DND-41 (cell line): ENCODE measurements at regions not wholly inside any gene's neighbourhood (a gene's known extent, or its start where the extent isn't known, plus 50 kb on each side); places are given as distances from the start of the nearest gene placed in this dataset.

Source experiments
- ATAC-seq: fragments of 200-7000 bp; cut with Tn5 transposase; 3 replicates; pipeline ENCODE4 v1.9.1; 2021; ENCODE audit warnings: low read depth; ENCODE audit not compliant: insufficient read depth
- DNase-seq: peaks from one replicate; pipeline ENCODE4 v3.0.0-alpha.2; 2020
- H2AFZ ChIP-seq: 2 replicates; pipeline ENCODE4 v1.6.0; 2012; ENCODE audit warnings: low read depth, low read length
- H3K27ac ChIP-seq: 2 replicates; pipeline ENCODE4 v1.5.1; 2012; ENCODE audit warnings: low read length, inconsistent platforms
- H3K27me3 ChIP-seq: fragments of 200-600 bp; sonication (generic); 2 replicates; pipeline ENCODE4 v1.6.0; 2012; ENCODE audit warnings: low read length, mild to moderate bottlenecking, inconsistent platforms; ENCODE audit not compliant: insufficient read depth, poor library complexity
- H3K36me3 ChIP-seq: 2 replicates; pipeline ENCODE4 v1.5.1; 2012; ENCODE audit warnings: low read length, inconsistent platforms; ENCODE audit not compliant: insufficient read depth
- H3K4me1 ChIP-seq: 2 replicates; pipeline ENCODE4 v1.5.1; 2012; ENCODE audit warnings: mild to moderate bottlenecking, low read length; ENCODE audit not compliant: insufficient read depth
- H3K4me2 ChIP-seq: 2 replicates; pipeline ENCODE4 v1.6.0; 2012; ENCODE audit warnings: mild to moderate bottlenecking, moderate library complexity, low read length, inconsistent platforms; ENCODE audit not compliant: insufficient read depth
- H3K4me3 ChIP-seq, 2 experiments: fragments of 200-600 bp in 1 of 2; shearing (Covaris generic) in 1 of 2; 2 replicates each; pipeline ENCODE4 v1.5.1; 2012 to 2016; ENCODE audit warnings: inconsistent platforms in 2 of 2, low read length in 2 of 2, mild to moderate bottlenecking in 2 of 2, low read depth in 1 of 2, moderate library complexity in 1 of 2
- H3K79me2 ChIP-seq: 2 replicates; pipeline ENCODE4 v1.6.0; 2012; ENCODE audit warnings: low read length, inconsistent platforms; ENCODE audit not compliant: insufficient read depth
- H3K9ac ChIP-seq: 2 replicates; pipeline ENCODE4 v1.6.0; 2012; ENCODE audit warnings: low read depth, mild to moderate bottlenecking, inconsistent platforms, low read length, moderate library complexity
- H3K9me3 ChIP-seq: 2 replicates; pipeline ENCODE4 v1.5.1; 2012; ENCODE audit warnings: low read length, moderate library complexity, mild to moderate bottlenecking, inconsistent platforms; ENCODE audit not compliant: insufficient read depth, severe bottlenecking
- H4K20me1 ChIP-seq: 2 replicates; pipeline ENCODE4 v1.6.0; 2012; ENCODE audit warnings: low read length; ENCODE audit not compliant: insufficient read depth
- EZH2 ChIP-seq: IDR thresholded peaks from 3 replicates; pipeline ENCODE4 v1.6.1; 2012; ENCODE audit warnings: borderline replicate concordance, low read depth, mild to moderate bottlenecking, moderate library complexity, low read length, inconsistent platforms; ENCODE audit not compliant: severe bottlenecking
- TF ChIP-seq, protein P1 (sequence below): IDR thresholded peaks from 2 replicates; pipeline ENCODE4 v1.5.1; 2012; ENCODE audit warnings: borderline replicate concordance, low read length, moderate library complexity, mild to moderate bottlenecking; ENCODE audit not compliant: poor library complexity, severe bottlenecking; ENCODE audit errors: extremely low read depth

DNA sequence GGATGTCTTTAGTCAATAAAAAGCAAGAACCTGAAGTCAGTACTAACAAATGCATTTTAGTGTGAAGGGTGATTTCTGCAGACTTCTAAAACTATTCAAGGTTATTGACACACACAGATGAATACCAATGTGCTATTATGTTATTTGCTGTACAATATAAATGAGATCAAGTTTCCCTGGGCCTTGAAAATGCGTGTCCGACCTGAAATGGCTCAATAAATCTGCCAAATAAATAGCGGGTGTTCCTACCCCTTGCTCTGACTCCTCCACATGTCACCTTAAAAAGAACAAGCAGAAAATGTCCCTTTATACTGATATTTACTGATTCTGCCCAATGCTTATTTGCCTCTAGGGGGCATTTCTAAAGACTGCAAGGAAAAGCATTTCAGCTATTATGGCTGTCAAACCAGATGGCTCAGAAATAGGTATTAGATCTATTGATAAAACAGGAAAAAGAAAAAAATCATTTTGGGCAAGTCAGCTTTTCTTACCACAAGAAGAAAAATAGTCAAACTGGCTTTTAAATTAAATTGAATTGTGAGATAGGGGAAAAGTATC lies 367.3 kb upstream of the KITLG start:
- Histone ChIP-seq H3K27me3 (peaks cover 7% of the 10 kb centered on the region), H4K20me1 (no peaks in the 10 kb centered on the region), H3K4me3 (no peak overlapping the region), H3K9ac (no peak overlapping the region), H3K4me1 (no peaks in the 10 kb centered on the region), H3K27ac (no peak overlapping the region), H3K79me2 (no peaks in the 10 kb centered on the region), H3K9me3 (no peaks in the 10 kb centered on the region), H2AFZ (no peak overlapping the region), H3K4me2 (no peak overlapping the region), H3K36me3 (no peaks in the 10 kb centered on the region)
- no peak for TF ChIP-seq EZH2
- TF ChIP-seq, protein P1, sequence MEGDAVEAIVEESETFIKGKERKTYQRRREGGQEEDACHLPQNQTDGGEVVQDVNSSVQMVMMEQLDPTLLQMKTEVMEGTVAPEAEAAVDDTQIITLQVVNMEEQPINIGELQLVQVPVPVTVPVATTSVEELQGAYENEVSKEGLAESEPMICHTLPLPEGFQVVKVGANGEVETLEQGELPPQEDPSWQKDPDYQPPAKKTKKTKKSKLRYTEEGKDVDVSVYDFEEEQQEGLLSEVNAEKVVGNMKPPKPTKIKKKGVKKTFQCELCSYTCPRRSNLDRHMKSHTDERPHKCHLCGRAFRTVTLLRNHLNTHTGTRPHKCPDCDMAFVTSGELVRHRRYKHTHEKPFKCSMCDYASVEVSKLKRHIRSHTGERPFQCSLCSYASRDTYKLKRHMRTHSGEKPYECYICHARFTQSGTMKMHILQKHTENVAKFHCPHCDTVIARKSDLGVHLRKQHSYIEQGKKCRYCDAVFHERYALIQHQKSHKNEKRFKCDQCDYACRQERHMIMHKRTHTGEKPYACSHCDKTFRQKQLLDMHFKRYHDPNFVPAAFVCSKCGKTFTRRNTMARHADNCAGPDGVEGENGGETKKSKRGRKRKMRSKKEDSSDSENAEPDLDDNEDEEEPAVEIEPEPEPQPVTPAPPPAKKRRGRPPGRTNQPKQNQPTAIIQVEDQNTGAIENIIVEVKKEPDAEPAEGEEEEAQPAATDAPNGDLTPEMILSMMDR = no peak
- ATAC-seq (no peak), DNase-seq (no peak)

DNA sequence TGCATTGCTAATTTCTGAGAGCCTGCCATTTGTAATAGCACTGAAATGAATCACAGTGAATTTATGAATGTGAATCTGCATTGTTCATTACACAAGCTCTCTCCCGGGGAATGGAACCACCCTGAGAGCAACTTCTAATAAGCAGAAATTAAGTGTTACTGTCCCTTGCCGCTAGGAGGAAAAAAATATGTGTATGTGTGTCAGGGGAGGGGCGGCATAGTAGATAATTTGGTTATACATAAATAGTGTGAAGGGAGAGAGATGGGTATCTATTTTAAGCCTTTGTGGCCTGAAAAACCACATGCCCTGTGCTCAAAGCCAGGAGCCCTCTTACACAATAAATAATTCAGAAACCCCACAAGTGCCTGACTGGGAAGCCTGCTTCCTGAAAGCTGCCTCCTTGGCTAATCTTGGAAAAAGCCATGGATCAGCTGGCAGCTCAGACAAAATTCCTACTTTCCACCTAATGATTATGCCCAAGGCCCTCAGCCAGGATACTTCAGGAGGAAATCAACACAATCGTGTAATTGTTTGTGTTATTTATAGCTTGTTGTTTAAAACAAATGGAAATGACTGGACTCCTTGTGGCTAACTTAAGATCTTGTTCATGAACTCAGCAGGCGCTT lies 366.2 kb upstream of the KITLG start:
- H3K4me1 ChIP-seq = no peaks in the 10 kb centered on the region
- H3K36me3 ChIP-seq = no peaks in the 10 kb centered on the region
- no peak overlapping the region for H3K27ac ChIP-seq
- H2AFZ ChIP-seq = no peak overlapping the region
- H3K79me2 ChIP-seq = no peaks in the 10 kb centered on the region
- no peaks in the 10 kb centered on the region for H4K20me1 ChIP-seq
- peaks cover 7% of the 10 kb centered on the region for H3K27me3 ChIP-seq
- ATAC-seq (no peak), DNase-seq (no peak)
- H3K9ac ChIP-seq = no peak overlapping the region
- no peak overlapping the region for H3K4me2 ChIP-seq
- no peak for TF ChIP-seq EZH2
- TF ChIP-seq, protein P1 = no peak
- no peaks in the 10 kb centered on the region for H3K9me3 ChIP-seq
- no peak overlapping the region for H3K4me3 ChIP-seq

DNA sequence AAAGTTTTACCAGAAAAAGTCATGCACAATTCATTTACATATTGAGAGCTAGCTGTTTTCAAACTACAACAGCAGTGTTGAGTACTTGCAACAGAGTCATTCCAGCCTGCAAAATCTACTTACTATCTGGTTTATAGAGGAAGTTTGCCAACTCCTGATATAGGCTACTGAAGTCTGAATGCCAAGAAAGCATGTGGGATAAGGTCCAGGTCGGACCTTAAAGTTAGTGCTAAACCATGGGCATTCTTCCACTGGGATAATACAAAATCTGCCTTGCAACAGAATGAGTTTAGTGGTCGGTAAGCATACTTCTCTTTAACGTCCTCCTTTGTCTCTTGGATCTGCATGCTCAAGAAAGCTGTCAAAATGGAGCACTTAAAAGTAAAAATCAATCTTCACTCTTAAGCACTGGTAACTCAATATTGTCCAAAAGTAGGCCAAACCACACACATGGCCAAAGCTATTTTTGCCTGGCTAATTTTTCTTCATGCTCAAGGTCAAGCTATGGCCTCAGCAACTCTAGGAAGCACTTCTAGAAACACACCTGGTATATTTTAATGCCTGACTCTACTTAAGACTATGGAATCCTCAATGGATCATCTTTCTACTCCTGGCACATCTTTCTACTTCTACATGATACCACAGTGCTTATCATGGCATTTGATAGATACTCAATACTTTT lies 364.9 kb upstream of the KITLG start:
- no peak for ATAC-seq
- no peaks in the 10 kb centered on the region for H3K9me3 ChIP-seq
- no peaks in the 10 kb centered on the region for H3K4me1 ChIP-seq
- no peak overlapping the region for H3K4me2 ChIP-seq
- H3K36me3 ChIP-seq = no peaks in the 10 kb centered on the region
- H3K79me2 ChIP-seq = no peaks in the 10 kb centered on the region
- no peaks in the 10 kb centered on the region for H4K20me1 ChIP-seq
- H2AFZ ChIP-seq = no peak overlapping the region
- no peak overlapping the region for H3K9ac ChIP-seq
- TF ChIP-seq, protein P1 = no peak
- no peak for TF ChIP-seq EZH2
- H3K27me3 ChIP-seq = peaks cover 7% of the 10 kb centered on the region
- no peak overlapping the region for H3K4me3 ChIP-seq
- no peak for DNase-seq
- H3K27ac ChIP-seq = no peak overlapping the region
